RWPE1 (cell line): ENCODE measurements at regions not wholly inside any gene's neighbourhood (a gene's known extent, or its start where the extent isn't known, plus 50 kb on each side); places are given as distances from the start of the nearest gene placed in this dataset.

Source experiments
- CTCF ChIA-PET: fragments of 350-600 bp; sonication (Branson Sonifier 250); formaldehyde crosslinking; extraction: SDS; loops from one replicate; lab custom pipeline; 2021; lab: Yijun Ruan, JAX
- POLR2A ChIA-PET: fragments of 400-600 bp; formaldehyde crosslinking; extraction: SDS; loops from one replicate; lab custom pipeline; 2020; ENCODE audit warnings: antibody characterized with exemption; ENCODE audit not compliant: low non-redundant PET; lab: Yijun Ruan, JAX
- DNase-seq: peaks from one replicate; pipeline ENCODE4 v3.0.0; 2012; ENCODE audit warnings: low spot score
- H3K27ac ChIP-seq: fragments of 450-650 bp; 2 replicates; pipeline ENCODE4 v1.5.1; 2017
- TF ChIP-seq, protein P1 (sequence below): fragments of 450-650 bp; conservative IDR thresholded peaks from 2 replicates; pipeline ENCODE4 v1.5.1; 2017; ENCODE audit warnings: low read depth, mild to moderate bottlenecking

DNA sequence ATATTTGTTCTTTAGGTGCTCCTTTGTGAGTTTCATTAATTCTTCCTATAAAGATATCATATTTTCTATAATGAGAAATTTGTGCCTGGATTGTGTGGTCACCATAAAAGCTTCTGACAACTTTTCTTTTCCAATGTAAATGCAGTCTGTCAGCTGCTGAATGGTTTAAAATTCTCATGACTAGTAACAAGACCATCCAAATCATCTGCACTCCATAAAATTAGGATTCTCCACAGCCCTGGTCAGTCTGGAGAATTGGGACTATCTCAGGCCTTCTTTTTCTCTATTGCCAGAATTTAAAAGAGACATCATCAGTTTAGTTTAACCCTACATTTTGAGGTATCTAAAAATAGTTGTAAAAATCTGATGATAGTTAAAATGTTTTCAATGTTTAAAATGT is 180.9 kb downstream of the DTWD1 start:
- no peak overlapping the region for H3K27ac ChIP-seq
- TF ChIP-seq, protein P1, sequence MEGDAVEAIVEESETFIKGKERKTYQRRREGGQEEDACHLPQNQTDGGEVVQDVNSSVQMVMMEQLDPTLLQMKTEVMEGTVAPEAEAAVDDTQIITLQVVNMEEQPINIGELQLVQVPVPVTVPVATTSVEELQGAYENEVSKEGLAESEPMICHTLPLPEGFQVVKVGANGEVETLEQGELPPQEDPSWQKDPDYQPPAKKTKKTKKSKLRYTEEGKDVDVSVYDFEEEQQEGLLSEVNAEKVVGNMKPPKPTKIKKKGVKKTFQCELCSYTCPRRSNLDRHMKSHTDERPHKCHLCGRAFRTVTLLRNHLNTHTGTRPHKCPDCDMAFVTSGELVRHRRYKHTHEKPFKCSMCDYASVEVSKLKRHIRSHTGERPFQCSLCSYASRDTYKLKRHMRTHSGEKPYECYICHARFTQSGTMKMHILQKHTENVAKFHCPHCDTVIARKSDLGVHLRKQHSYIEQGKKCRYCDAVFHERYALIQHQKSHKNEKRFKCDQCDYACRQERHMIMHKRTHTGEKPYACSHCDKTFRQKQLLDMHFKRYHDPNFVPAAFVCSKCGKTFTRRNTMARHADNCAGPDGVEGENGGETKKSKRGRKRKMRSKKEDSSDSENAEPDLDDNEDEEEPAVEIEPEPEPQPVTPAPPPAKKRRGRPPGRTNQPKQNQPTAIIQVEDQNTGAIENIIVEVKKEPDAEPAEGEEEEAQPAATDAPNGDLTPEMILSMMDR = no peak
- ChIA-PET POLR2A (no interaction called here), CTCF (no interaction called here)
- no peak for DNase-seq
